ENCODE measurements at regions not wholly inside any gene's neighbourhood (a gene's known extent, or its start where the extent isn't known, plus 50 kb on each side); places are given as distances from the start of the nearest gene placed in this dataset.

GRCh38 chr9:129558063-129558550 is 62.8 kb downstream of the C9orf50 start:
- TF ChIP-seq CTCF (IDR thresholded peaks at IDR 0.05) (no peak), POLR2A (IDR thresholded peaks at IDR 0.05) (no peak)

Measured in heart left ventricle (tissue), 13 donors.